Tibial nerve (tissue), 4 donors: ENCODE measurements at regions not wholly inside any gene's neighbourhood (a gene's known extent, or its start where the extent isn't known, plus 50 kb on each side); places are given as distances from the start of the nearest gene placed in this dataset.

ENCODE experiments used
- DNase-seq, 2 donors: peaks; one replicate each; pipeline ENCODE4 v3.0.0-alpha.2; 2019; ENCODE audit warnings: low spot score in 2 of 2
- H3K27ac ChIP-seq, 4 donors: fragments of 200-600 bp; sonication (generic) in 3 of 4; one replicate each; pipeline ENCODE4 v1.5.1; 2017 to 2019; ENCODE audit warnings: mild to moderate bottlenecking in 1 of 4
- H3K27me3 ChIP-seq, 2 donors: fragments of 200-600 bp; sonication (generic) in 1 of 2; one replicate each; pipeline versions ENCODE4 v1.5.1 to v1.6.0; 2017 to 2019
- H3K36me3 ChIP-seq, 3 donors: fragments of 200-600 bp; sonication (generic); one replicate each; pipeline ENCODE4 v1.5.1; 2018 to 2019
- H3K4me1 ChIP-seq, 4 donors: fragments of 200-600 bp; sonication (generic) in 3 of 4; one replicate each; pipeline ENCODE4 v1.5.1; 2017 to 2019
- H3K4me3 ChIP-seq, 4 donors: fragments of 200-600 bp; sonication (generic) in 3 of 4; one replicate each; pipeline ENCODE4 v1.5.1; 2017 to 2019; ENCODE audit warnings: mild to moderate bottlenecking in 1 of 4, moderate library complexity in 1 of 4
- H3K9me3 ChIP-seq, 4 donors: fragments of 200-600 bp; sonication (generic) in 3 of 4; one replicate each; pipeline ENCODE4 v1.5.1; 2017 to 2019
- EP300 ChIP-seq, 2 donors: sonication (generic); formaldehyde crosslinking; IDR thresholded peaks; one replicate each; pipeline ENCODE4 v1.6.1; 2017; ENCODE audit warnings: antibody characterized with exemption in 2 of 2, mild to moderate bottlenecking in 1 of 2
- POLR2A ChIP-seq, 2 donors: fragments of 450-650 bp; IDR thresholded peaks; one replicate each; pipeline ENCODE4 v1.6.1; 2017; ENCODE audit warnings: antibody characterized with exemption in 2 of 2, mild to moderate bottlenecking in 2 of 2, moderate library complexity in 2 of 2
- WGBS, 2 donors: methylation state at CpG; one replicate each; pipeline ENCODE4 v1.1.5; 2018; 5-methylcytosine and 5-hydroxymethylcytosine counted together
- TF ChIP-seq, protein P1 (sequence below), 5 experiments: fragments of 200-600 bp in 3 of 5; fragments of 450-650 bp in 2 of 5; sonication (generic) in 3 of 5; IDR thresholded peaks; one replicate each; pipeline ENCODE4 v1.5.1; 2016 to 2019; ENCODE audit warnings: antibody characterized with exemption in 5 of 5, mild to moderate bottlenecking in 3 of 5, moderate library complexity in 2 of 5

DNA sequence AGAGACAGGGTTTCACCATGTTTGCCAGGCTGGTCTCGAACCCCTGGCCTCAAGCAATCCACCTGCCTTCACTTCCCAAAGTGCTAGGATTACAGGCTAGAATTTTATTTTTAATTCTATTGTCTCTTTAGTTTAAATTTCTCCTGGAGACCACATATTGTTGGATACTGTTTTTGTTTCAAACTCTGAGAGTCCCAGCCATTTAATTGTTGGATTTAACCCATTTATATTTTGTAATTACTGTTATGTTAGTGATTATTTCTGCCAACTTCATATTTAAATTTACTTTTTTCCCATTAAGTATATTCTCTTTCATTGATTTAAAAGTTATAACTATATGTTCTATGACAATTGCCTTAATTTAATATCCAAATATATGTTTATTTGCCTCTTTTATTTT lies 185.6 kb downstream of the ZNF248 start:
- TF ChIP-seq EP300 (IDR thresholded peaks at IDR 0.05) (no peak), POLR2A (IDR thresholded peaks at IDR 0.05) (no peak)
- TF ChIP-seq, protein P1, sequence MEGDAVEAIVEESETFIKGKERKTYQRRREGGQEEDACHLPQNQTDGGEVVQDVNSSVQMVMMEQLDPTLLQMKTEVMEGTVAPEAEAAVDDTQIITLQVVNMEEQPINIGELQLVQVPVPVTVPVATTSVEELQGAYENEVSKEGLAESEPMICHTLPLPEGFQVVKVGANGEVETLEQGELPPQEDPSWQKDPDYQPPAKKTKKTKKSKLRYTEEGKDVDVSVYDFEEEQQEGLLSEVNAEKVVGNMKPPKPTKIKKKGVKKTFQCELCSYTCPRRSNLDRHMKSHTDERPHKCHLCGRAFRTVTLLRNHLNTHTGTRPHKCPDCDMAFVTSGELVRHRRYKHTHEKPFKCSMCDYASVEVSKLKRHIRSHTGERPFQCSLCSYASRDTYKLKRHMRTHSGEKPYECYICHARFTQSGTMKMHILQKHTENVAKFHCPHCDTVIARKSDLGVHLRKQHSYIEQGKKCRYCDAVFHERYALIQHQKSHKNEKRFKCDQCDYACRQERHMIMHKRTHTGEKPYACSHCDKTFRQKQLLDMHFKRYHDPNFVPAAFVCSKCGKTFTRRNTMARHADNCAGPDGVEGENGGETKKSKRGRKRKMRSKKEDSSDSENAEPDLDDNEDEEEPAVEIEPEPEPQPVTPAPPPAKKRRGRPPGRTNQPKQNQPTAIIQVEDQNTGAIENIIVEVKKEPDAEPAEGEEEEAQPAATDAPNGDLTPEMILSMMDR (IDR thresholded peaks at IDR 0.05) = no peak
- H3K9me3 ChIP-seq = peaks cover 0 to 46% (median 6%) of the 10 kb centered on the region in 4 donors
- WGBS, 2 donors = 9 to 20% methylated on average over 1 of the region's 1 CpG
- no peaks in the 10 kb centered on the region for H3K36me3 ChIP-seq
- no peak for DNase-seq
- H3K27me3 ChIP-seq = no peaks in the 10 kb centered on the region
- H3K4me1 ChIP-seq = no peaks in the 10 kb centered on the region
- H3K4me3 ChIP-seq = no peak overlapping the region
- no peak overlapping the region for H3K27ac ChIP-seq

DNA sequence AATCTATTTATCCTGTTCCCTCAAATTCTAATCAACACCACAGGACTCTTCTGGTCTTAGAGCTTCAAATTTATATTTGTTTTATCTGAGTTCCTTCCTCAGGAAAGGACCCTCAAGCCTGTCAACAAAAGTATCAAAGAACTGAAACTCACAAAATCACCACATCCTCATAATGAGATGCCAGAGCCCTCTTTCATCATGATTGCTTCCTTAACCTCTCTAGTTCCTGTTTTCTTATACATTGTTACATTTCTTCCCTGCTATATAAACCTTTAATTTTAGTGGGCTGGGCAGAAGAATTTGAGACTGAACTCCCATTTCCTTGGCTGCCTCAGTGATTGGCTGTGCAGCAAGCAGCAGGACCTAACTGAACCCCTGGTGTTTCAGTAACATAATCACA lies 189.7 kb downstream of the ZNF248 start:
- Histone ChIP-seq H3K9me3 (peaks cover 0 to 69% (median 7%) of the 10 kb centered on the region in 4 donors), H3K4me3 (no peak overlapping the region), H3K4me1 (no peaks in the 10 kb centered on the region), H3K36me3 (no peaks in the 10 kb centered on the region), H3K27ac (no peak overlapping the region), H3K27me3 (no peaks in the 10 kb centered on the region)
- DNase-seq = no peak
- no peak for TF ChIP-seq POLR2A (IDR thresholded peaks at IDR 0.05)
- TF ChIP-seq EP300 (IDR thresholded peaks at IDR 0.05) = no peak
- TF ChIP-seq, protein P1 (IDR thresholded peaks at IDR 0.05) = no peak

DNA sequence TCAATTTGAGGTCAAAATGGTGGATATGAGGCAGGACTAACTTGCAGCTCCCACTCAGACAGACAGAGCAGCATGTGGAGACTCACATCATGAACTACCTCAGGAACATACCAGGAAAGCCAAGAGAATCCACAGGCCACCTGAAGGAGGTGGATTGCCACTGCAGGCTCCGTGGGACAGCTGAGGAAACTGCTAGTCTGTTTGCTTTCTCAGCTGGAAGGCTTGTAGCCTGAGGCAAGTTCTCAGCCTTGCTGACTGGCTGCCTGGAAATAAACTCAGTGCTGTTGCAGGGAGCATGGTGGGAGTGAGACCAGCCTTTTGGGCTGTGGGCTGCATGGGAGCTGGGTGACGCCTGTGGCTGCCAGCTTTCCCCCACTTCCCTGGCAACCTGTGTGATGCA lies 202.9 kb downstream of the ZNF248 start:
- no peak for DNase-seq
- Histone ChIP-seq H3K9me3 (peaks cover 0 to 64% (median 0%) of the 10 kb centered on the region in 4 donors), H3K36me3 (no peaks in the 10 kb centered on the region), H3K4me3 (no peak overlapping the region), H3K4me1 (no peaks in the 10 kb centered on the region), H3K27ac (no peak overlapping the region), H3K27me3 (no peaks in the 10 kb centered on the region)
- WGBS, 2 donors = 47 to 75% methylated on average over 1 to 2 of the region's 2 CpGs
- TF ChIP-seq EP300 (IDR thresholded peaks at IDR 0.05) (no peak), POLR2A (IDR thresholded peaks at IDR 0.05) (no peak)
- TF ChIP-seq, protein P1 (IDR thresholded peaks at IDR 0.05) = no peak

DNA sequence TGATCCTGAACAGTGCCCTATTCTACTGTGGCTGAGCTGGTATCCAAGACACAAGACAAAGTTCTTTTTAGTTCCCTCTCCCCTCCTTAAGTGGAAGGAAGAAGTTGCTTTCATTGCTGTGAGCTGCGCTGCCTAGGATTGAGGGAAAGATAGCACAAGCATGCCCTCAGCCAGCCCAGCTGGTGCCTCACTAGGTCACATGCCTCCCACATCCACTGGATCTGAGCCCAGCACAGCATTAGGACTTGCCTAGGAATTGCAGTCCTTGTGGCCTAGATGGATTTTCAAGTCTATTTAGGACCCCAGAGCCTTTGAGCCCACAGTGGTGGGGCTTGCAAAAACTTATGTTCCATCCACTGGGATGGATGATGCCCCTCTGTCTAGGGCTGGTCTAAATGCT lies 214.2 kb downstream of the ZNF248 start:
- WGBS, 2 donors = 75 to 85% methylated on average over 1 of the region's 1 CpG
- TF ChIP-seq, protein P1 (IDR thresholded peaks at IDR 0.05) = no peak
- no peak for TF ChIP-seq POLR2A (IDR thresholded peaks at IDR 0.05)
- TF ChIP-seq EP300 (IDR thresholded peaks at IDR 0.05) = no peak
- no peak overlapping the region for H3K27ac ChIP-seq

DNA sequence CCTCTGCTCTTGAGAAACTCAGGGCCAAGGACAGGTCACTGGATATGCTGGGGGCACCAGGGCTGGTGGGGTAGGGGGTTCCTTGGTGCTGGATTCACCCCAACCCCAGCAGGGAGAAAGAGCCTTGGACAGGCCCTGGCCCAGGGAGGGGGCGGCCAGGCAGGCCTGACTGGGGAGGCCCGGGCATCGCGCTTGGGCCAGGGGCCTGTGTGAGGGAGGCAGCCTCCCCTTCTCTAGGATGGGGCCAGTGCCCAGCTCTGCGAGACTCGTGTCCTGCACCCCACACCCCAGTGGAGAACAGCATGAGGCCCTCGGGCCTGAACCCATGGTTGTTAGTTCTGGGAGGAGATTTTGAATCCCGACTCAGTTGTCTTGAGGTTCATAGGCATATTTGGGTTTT lies 217.1 kb downstream of the ZNF248 start:
- peaks cover 0 to 23% (median 0%) of the 10 kb centered on the region in 4 donors for H3K9me3 ChIP-seq
- no peaks in the 10 kb centered on the region for H3K27me3 ChIP-seq
- no peak for TF ChIP-seq POLR2A (IDR thresholded peaks at IDR 0.05)
- TF ChIP-seq EP300 (IDR thresholded peaks at IDR 0.05) = no peak
- TF ChIP-seq, protein P1 (IDR thresholded peaks at IDR 0.05) = no peak
- H3K4me1 ChIP-seq = no peaks in the 10 kb centered on the region
- no peaks in the 10 kb centered on the region for H3K36me3 ChIP-seq
- no peak for DNase-seq
- H3K4me3 ChIP-seq = no peak overlapping the region
- no peak overlapping the region for H3K27ac ChIP-seq
- 78% methylated on average over 5 to 8 of the region's 8 CpGs for WGBS, 2 donors

More for the DNA sequence above, 214.2 kb downstream of the ZNF248 start:
- Histone ChIP-seq H3K36me3 (no peaks in the 10 kb centered on the region), H3K9me3 (peaks cover 0 to 9% (median 0%) of the 10 kb centered on the region in 4 donors), H3K4me1 (no peaks in the 10 kb centered on the region), H3K4me3 (no peak overlapping the region), H3K27me3 (no peaks in the 10 kb centered on the region)
- DNase-seq = no peak
